HCT116 (cell line): ENCODE measurements at regions not wholly inside any gene's neighbourhood (a gene's known extent, or its start where the extent isn't known, plus 50 kb on each side); places are given as distances from the start of the nearest gene placed in this dataset.
"Not testable (repeated sequence)": the region's sequence is repeated elsewhere in the genome, so short reads cannot be mapped to it uniquely, and the experiment has no call there.

Source experiments
- ATAC-seq: fragments of 200-7000 bp; cut with Tn5 transposase; 2 replicates; pipeline ENCODE4 v1.9.1; 2020; ENCODE audit warnings: mild to moderate bottlenecking, moderate library complexity
- BruUV-seq: library from RNA; stranded (reverse); fragments of 400-500 nt; replicated peaks from 2 replicates; lab custom pipeline; 2021; lab: Mats Ljungman, UMichigan
- CTCF ChIA-PET: fragments of 300-600 bp; sonication (Branson Sonifier 250); formaldehyde crosslinking; loops from one replicate; lab custom pipeline; 2021; ENCODE audit warnings: antibody characterized with exemption; lab: Charles Lee
- POLR2A ChIA-PET: fragments of 300-600, 350-600 bp; sonication (Branson Sonifier 250); formaldehyde crosslinking; loops from one replicate; lab custom pipeline; 2021; ENCODE audit warnings: antibody characterized with exemption; lab: Charles Lee
- RAD21 ChIA-PET, 2 experiments: fragments of 300-600 bp; sonication (Branson Sonifier 250); formaldehyde crosslinking; loops; one replicate each; lab custom pipeline; 2023; ENCODE audit warnings: low total read pairs in 2 of 2; ENCODE audit not compliant: uncharacterized antibody in 2 of 2, unreplicated experiment in 2 of 2, low non-redundant PET in 1 of 2; lab: Charles Lee
- DNase-seq: peaks from one replicate; pipeline ENCODE4 v3.0.0-alpha.2; 2010; ENCODE audit warnings: low read depth, low spot score
- H2AFZ ChIP-seq: fragments of 200-600 bp; shearing (Covaris generic), sonication (generic); 2 replicates; pipeline ENCODE4 v1.6.1; 2017; ENCODE audit warnings: low read depth, mixed run types, mixed read lengths, antibody characterized with exemption, low read length; ENCODE audit not compliant: poor library complexity, severe bottlenecking
- H3K27ac ChIP-seq: 2 replicates; pipeline ENCODE4 v1.5.1; 2012; ENCODE audit warnings: low read depth, low read length
- H3K27me3 ChIP-seq: fragments of 200-600 bp; sonication (generic); 2 replicates; pipeline ENCODE4 v1.6.1; 2016; ENCODE audit warnings: mixed run types, low read length, mixed read lengths; ENCODE audit not compliant: insufficient read depth
- H3K36me3 ChIP-seq, 2 experiments: fragments of 200-500 bp in 1 of 2; fragments of 200-600 bp in 1 of 2; sonication (Bioruptor generic) in 1 of 2; sonication (generic) in 1 of 2; 2 replicates each; pipeline versions ENCODE4 v1.5.1 to v1.6.1; 2014 to 2016; ENCODE audit warnings: low read length in 2 of 2, inconsistent platforms in 1 of 2, mixed read lengths in 1 of 2, mixed run types in 1 of 2; ENCODE audit not compliant: insufficient read depth in 2 of 2, control insufficient read depth in 1 of 2
- H3K4me1 ChIP-seq, 2 experiments: fragments of 200-600 bp in 1 of 2; sonication (generic) in 1 of 2; 2 replicates each; pipeline versions ENCODE4 v1.5.1 to v1.6.1; 2012 to 2017; ENCODE audit warnings: low read length in 2 of 2, inconsistent platforms in 1 of 2, mild to moderate bottlenecking in 1 of 2, mixed read lengths in 1 of 2, mixed run types in 1 of 2, moderate library complexity in 1 of 2; ENCODE audit not compliant: insufficient read depth in 2 of 2, control insufficient read depth in 1 of 2
- H3K4me2 ChIP-seq: fragments of 200-600 bp; sonication (generic); 2 replicates; pipeline ENCODE4 v1.6.1; 2017; ENCODE audit warnings: mixed run types, low read length, mixed read lengths
- H3K4me3 ChIP-seq, 2 experiments: fragments of 200-600 bp in 1 of 2; sonication (generic) in 1 of 2; replicated peaks in 1 of 2; 2 replicates each; pipeline ENCODE4 v1.5.1; 2011 to 2016; ENCODE audit warnings: low read length in 2 of 2, control low read depth in 1 of 2, low read depth in 1 of 2, mild to moderate bottlenecking in 1 of 2, mixed read lengths in 1 of 2, mixed run types in 1 of 2
- H3K79me2 ChIP-seq: fragments of 200-600 bp; sonication (generic); 2 replicates; pipeline ENCODE4 v1.6.1; 2017; ENCODE audit warnings: mild to moderate bottlenecking, mixed run types, low read length, moderate library complexity, mixed read lengths; ENCODE audit not compliant: insufficient read depth
- H3K9ac ChIP-seq: fragments of 200-600 bp; sonication (generic); 2 replicates; pipeline ENCODE4 v1.6.1; 2016; ENCODE audit warnings: low read length, mixed read lengths
- H3K9me2 ChIP-seq: fragments of 200-600 bp; sonication (generic), shearing (Covaris generic); 2 replicates; pipeline ENCODE4 v1.6.1; 2017; ENCODE audit warnings: mixed run types, mild to moderate bottlenecking, moderate library complexity; ENCODE audit not compliant: insufficient read depth
- H3K9me3 ChIP-seq, 2 experiments: fragments of 200-500 bp in 1 of 2; fragments of 200-600 bp in 1 of 2; sonication (Bioruptor generic) in 1 of 2; sonication (generic) in 1 of 2; 2 replicates each; pipeline ENCODE4 v1.6.1; 2014 to 2017; ENCODE audit warnings: low read length in 2 of 2, mixed read lengths in 2 of 2, inconsistent platforms in 1 of 2, low read depth in 1 of 2, mild to moderate bottlenecking in 1 of 2, mixed run types in 1 of 2, moderate library complexity in 1 of 2; ENCODE audit not compliant: control insufficient read depth in 1 of 2, insufficient read depth in 1 of 2
- H4K20me1 ChIP-seq: fragments of 200-600 bp; sonication (generic), shearing (Covaris generic); 2 replicates; pipeline ENCODE4 v1.6.1; 2017; ENCODE audit warnings: mixed run types, mild to moderate bottlenecking, moderate library complexity; ENCODE audit not compliant: insufficient read depth
- ATF3 ChIP-seq: IDR thresholded peaks from 2 replicates; pipeline ENCODE4 v1.6.1; 2012
- CEBPB ChIP-seq: IDR thresholded peaks from 2 replicates; pipeline ENCODE4 v1.6.1; 2012; ENCODE audit warnings: low read depth
- ELF1 ChIP-seq: IDR thresholded peaks from 2 replicates; pipeline ENCODE4 v1.6.1; 2012; ENCODE audit warnings: low read depth, borderline replicate concordance
- POLR2AphosphoS5 ChIP-seq: IDR thresholded peaks from 2 replicates; pipeline ENCODE4 v1.6.1; 2011; ENCODE audit warnings: mild to moderate bottlenecking, low read depth, low read length, moderate library complexity
- SRF ChIP-seq: IDR thresholded peaks from 2 replicates; pipeline ENCODE4 v1.6.1; 2012; ENCODE audit warnings: low read depth
- intact Hi-C: fragments of 100-400 bp; cut with micrococcal nuclease; formaldehyde crosslinking; loops from 2 replicates; pipeline ENCODE4 v1.10.0; 2022
- TF ChIP-seq, protein P1 (sequence below): IDR thresholded peaks from 2 replicates; pipeline ENCODE4 v1.6.1; 2012; ENCODE audit warnings: low read depth
- TF ChIP-seq, protein P2 (sequence below): IDR thresholded peaks from 2 replicates; pipeline ENCODE4 v1.6.1; 2012

GRCh38 chr6:102761872-102762271 lies 1368.4 kb downstream of the GRIK2 start (continued):
- TF ChIP-seq, protein P1, sequence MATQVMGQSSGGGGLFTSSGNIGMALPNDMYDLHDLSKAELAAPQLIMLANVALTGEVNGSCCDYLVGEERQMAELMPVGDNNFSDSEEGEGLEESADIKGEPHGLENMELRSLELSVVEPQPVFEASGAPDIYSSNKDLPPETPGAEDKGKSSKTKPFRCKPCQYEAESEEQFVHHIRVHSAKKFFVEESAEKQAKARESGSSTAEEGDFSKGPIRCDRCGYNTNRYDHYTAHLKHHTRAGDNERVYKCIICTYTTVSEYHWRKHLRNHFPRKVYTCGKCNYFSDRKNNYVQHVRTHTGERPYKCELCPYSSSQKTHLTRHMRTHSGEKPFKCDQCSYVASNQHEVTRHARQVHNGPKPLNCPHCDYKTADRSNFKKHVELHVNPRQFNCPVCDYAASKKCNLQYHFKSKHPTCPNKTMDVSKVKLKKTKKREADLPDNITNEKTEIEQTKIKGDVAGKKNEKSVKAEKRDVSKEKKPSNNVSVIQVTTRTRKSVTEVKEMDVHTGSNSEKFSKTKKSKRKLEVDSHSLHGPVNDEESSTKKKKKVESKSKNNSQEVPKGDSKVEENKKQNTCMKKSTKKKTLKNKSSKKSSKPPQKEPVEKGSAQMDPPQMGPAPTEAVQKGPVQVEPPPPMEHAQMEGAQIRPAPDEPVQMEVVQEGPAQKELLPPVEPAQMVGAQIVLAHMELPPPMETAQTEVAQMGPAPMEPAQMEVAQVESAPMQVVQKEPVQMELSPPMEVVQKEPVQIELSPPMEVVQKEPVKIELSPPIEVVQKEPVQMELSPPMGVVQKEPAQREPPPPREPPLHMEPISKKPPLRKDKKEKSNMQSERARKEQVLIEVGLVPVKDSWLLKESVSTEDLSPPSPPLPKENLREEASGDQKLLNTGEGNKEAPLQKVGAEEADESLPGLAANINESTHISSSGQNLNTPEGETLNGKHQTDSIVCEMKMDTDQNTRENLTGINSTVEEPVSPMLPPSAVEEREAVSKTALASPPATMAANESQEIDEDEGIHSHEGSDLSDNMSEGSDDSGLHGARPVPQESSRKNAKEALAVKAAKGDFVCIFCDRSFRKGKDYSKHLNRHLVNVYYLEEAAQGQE = no peak
- TF ChIP-seq SRF = no peak

- CTCF ChIA-PET = no interaction called here
- no peaks in the 10 kb centered on the region for H3K27me3 ChIP-seq
- H3K4me2 ChIP-seq = no peak overlapping the region; the same call in 1 of the 2 replicates
- peak overlapping the region; percentile 80 for H2AFZ ChIP-seq
- no peak overlapping the region for H3K4me3 ChIP-seq
- 0 out of 2 replicates have a peak, but pooled peaks have one; percentile 67 for ATAC-seq
- H3K9me2 ChIP-seq = peaks cover 7% of the 10 kb centered on the region; the same call in 1 of the 2 replicates
- H3K9me3 ChIP-seq = no peaks in the 10 kb centered on the region
- peaks cover 3 to 5% of the 10 kb centered on the region in 2 experiments; a peak in 3 of 4 replicates for H3K4me1 ChIP-seq
- BruUV-seq = no TSS peak
- no peaks in the 10 kb centered on the region for H4K20me1 ChIP-seq
- POLR2A ChIA-PET = no interaction called here
- no peak overlapping the region for H3K27ac ChIP-seq
- H3K79me2 ChIP-seq = no peaks in the 10 kb centered on the region
- no peak overlapping the region for H3K9ac ChIP-seq
- RAD21 ChIA-PET = no interaction called here
- intact Hi-C loops = no loop called here
- no peak for DNase-seq
- TF ChIP-seq ATF3 (no peak), CEBPB (no peak), ELF1 (no peak), POLR2AphosphoS5 (no peak)
- TF ChIP-seq, protein P2, sequence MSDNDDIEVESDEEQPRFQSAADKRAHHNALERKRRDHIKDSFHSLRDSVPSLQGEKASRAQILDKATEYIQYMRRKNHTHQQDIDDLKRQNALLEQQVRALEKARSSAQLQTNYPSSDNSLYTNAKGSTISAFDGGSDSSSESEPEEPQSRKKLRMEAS = no peak
- H3K36me3 ChIP-seq = no peaks in the 10 kb centered on the region
Measured at GRCh38 chr6:102759415-102759814, 1365.9 kb downstream of the GRIK2 start.

- H3K9me3 ChIP-seq, DNase-seq, H3K36me3 ChIP-seq, ATAC-seq, H2AFZ ChIP-seq, RAD21 ChIA-PET, POLR2A ChIA-PET, H3K27ac ChIP-seq, H4K20me1 ChIP-seq, H3K79me2 ChIP-seq, H3K9ac ChIP-seq, H3K9me2 ChIP-seq, BruUV-seq, H3K4me3 ChIP-seq, H3K27me3 ChIP-seq, H3K4me1 ChIP-seq, CTCF ChIA-PET, H3K4me2 ChIP-seq, intact Hi-C loops: not testable (repeated sequence)
Measured at GRCh38 chr6:102758536-102758935, 1365.0 kb downstream of the GRIK2 start.
